GM18951 (cell line): ENCODE measurements at regions not wholly inside any gene's neighbourhood (a gene's known extent, or its start where the extent isn't known, plus 50 kb on each side); places are given as distances from the start of the nearest gene placed in this dataset.

Experiments
- POLR2A ChIP-seq: IDR thresholded peaks from 4 replicates; pipeline ENCODE4 v1.6.1; 2011; ENCODE audit warnings: mild to moderate bottlenecking; ENCODE audit not compliant: insufficient read length, insufficient read depth; ENCODE audit errors: extremely low read depth
- in situ Hi-C: fragments of 300-500 bp; cut with MboI; formaldehyde crosslinking; loops from one replicate; pipeline ENCODE4 v1.12.0; 2022; ENCODE audit warnings: low sequenced_read_pairs, mixed read lengths, inconsistent platforms; ENCODE audit not compliant: unreplicated experiment

- TF ChIP-seq POLR2A = no peak
- in situ Hi-C loops = no loop called here
Measured at GRCh38 chr2:116911540-116911939, 903.0 kb upstream of the DDX18 start.

- in situ Hi-C loops = no loop called here
- TF ChIP-seq POLR2A = no peak
Measured at GRCh38 chr2:116915673-116916072, 898.8 kb upstream of the DDX18 start.

GRCh38 chr2:116917196-116917595, 897.3 kb upstream of the DDX18 start:
- TF ChIP-seq POLR2A = no peak
- in situ Hi-C loops = no loop called here

- in situ Hi-C loops = no loop called here
- no peak for TF ChIP-seq POLR2A
Measured at GRCh38 chr2:116918574-116918973, 895.9 kb upstream of the DDX18 start.

GRCh38 chr2:116922414-116922813, 892.1 kb upstream of the DDX18 start:
- in situ Hi-C loops = no loop called here

GRCh38 chr2:116924509-116924908, 890.0 kb upstream of the DDX18 start:
- no peak for TF ChIP-seq POLR2A
- in situ Hi-C loops = no loop called here

More at GRCh38 chr2:116922414-116922813, 892.1 kb upstream of the DDX18 start:
- TF ChIP-seq POLR2A = no peak

- in situ Hi-C loops = no loop called here
- TF ChIP-seq POLR2A = no peak
Measured at GRCh38 chr2:116935097-116935814, 879.2 kb upstream of the DDX18 start.

GRCh38 chr2:116948258-116948657, 866.2 kb upstream of the DDX18 start:
- TF ChIP-seq POLR2A = no peak
- in situ Hi-C loops = no loop called here

GRCh38 chr2:116949249-116949648, 865.2 kb upstream of the DDX18 start:
- no peak for TF ChIP-seq POLR2A
- in situ Hi-C loops = no loop called here

- in situ Hi-C loops = no loop called here
- no peak for TF ChIP-seq POLR2A
Measured at GRCh38 chr2:116952254-116952653, 862.2 kb upstream of the DDX18 start.

- in situ Hi-C loops = no loop called here
- TF ChIP-seq POLR2A = no peak
Measured at GRCh38 chr2:116955646-116956045, 858.8 kb upstream of the DDX18 start.

GRCh38 chr2:116975608-116976007, 838.9 kb upstream of the DDX18 start:
- in situ Hi-C loops = no loop called here
- no peak for TF ChIP-seq POLR2A

- in situ Hi-C loops = no loop called here
- no peak for TF ChIP-seq POLR2A
Measured at GRCh38 chr2:116979916-116980764, 834.4 kb upstream of the DDX18 start.

- TF ChIP-seq POLR2A = no peak
- in situ Hi-C loops = no loop called here
Measured at GRCh38 chr2:116987447-116987846, 827.0 kb upstream of the DDX18 start.
